A549 (cell line): ENCODE measurements at regions not wholly inside any gene's neighbourhood (a gene's known extent, or its start where the extent isn't known, plus 50 kb on each side); places are given as distances from the start of the nearest gene placed in this dataset.

Experiments
- ATAC-seq, 2 experiments: fragments of 200-7000 bp in 1 of 2; fragments of >200 bp in 1 of 2; cut with Nextera tagmentation in 1 of 2; cut with Tn5 transposase in 1 of 2; 3 replicates each; pipeline versions ENCODE4 v1.8.0 to v1.9.1; 2018 to 2020; ENCODE audit warnings: mild to moderate bottlenecking in 1 of 2, moderate library complexity in 1 of 2
- CTCF ChIA-PET: fragments of 300-600 bp; sonication (Branson Sonifier 250); formaldehyde crosslinking; extraction: SDS; loops from one replicate; lab custom pipeline; 2021; ENCODE audit warnings: antibody characterized with exemption, inconsistent platforms; lab: Yijun Ruan, JAX
- POLR2A ChIA-PET: fragments of 350-600 bp; formaldehyde crosslinking; extraction: SDS; loops from one replicate; lab custom pipeline; 2021; ENCODE audit warnings: antibody characterized with exemption, inconsistent platforms; lab: Yijun Ruan, JAX
- DNase-seq, 2 experiments: peaks; one replicate each; pipeline versions ENCODE4 v3.0.0 to v3.0.0-alpha.2; 2011 to 2016; ENCODE audit warnings: low read depth in 1 of 2, low spot score in 1 of 2
- FAIRE-seq: peaks from 2 replicates; lab custom pipeline; 2011; peaks lifted over from hg19 to GRCh38; lab: Jason Lieb, UNC
- H3K27ac ChIP-seq, 2 experiments: fragments of >200 bp; sonication (Bioruptor Twin); formaldehyde crosslinking; 3 replicates each; pipeline ENCODE4 v1.5.1; 2016 to 2017
- H3K4me1 ChIP-seq: fragments of >200 bp; sonication (Bioruptor Twin); formaldehyde crosslinking; 3 replicates; pipeline ENCODE4 v1.6.1; 2016
- H3K4me2 ChIP-seq: fragments of >200 bp; sonication (Bioruptor Twin); formaldehyde crosslinking; 3 replicates; pipeline ENCODE4 v1.6.1; 2016
- H3K4me3 ChIP-seq: fragments of >200 bp; sonication (Bioruptor Twin); formaldehyde crosslinking; 3 replicates; pipeline ENCODE4 v1.5.1; 2016
- H3K9me3 ChIP-seq: fragments of >200 bp; sonication (Bioruptor Twin); formaldehyde crosslinking; 3 replicates; pipeline ENCODE4 v1.6.1; 2016
- ATOH8 ChIP-seq: fragments of 250-450 bp; sonication (Bioruptor Pico); IDR thresholded peaks from 2 replicates; pipeline ENCODE4 v1.5.0; 2020; ENCODE audit warnings: low read depth, mild to moderate bottlenecking, moderate library complexity
- BHLHE40 ChIP-seq: IDR thresholded peaks from 2 replicates; pipeline ENCODE4 v1.6.1; 2012; ENCODE audit warnings: low read depth, low read length, inconsistent platforms
- CEBPB ChIP-seq, 2 experiments: fragments of >200 bp in 1 of 2; sonication (Bioruptor Twin) in 1 of 2; formaldehyde crosslinking in 1 of 2; IDR thresholded peaks; 2 replicates each; pipeline ENCODE4 v1.6.1; 2012 to 2016
- EHF ChIP-seq: fragments of 250-450 bp; sonication (Bioruptor Pico); IDR thresholded peaks from 2 replicates; pipeline ENCODE4 v1.5.0; 2020; ENCODE audit warnings: mild to moderate bottlenecking
- EP300 ChIP-seq, 2 experiments: fragments of >200 bp; sonication (Bioruptor Twin); formaldehyde crosslinking; IDR thresholded peaks; 2 replicates in 1 of 2; 3 replicates in 1 of 2; pipeline ENCODE4 v1.6.1; 2016 to 2017
- ESRRA ChIP-seq: fragments of 150-350 bp; IDR thresholded peaks from 2 replicates; pipeline ENCODE4 v1.6.1; 2014; ENCODE audit warnings: mild to moderate bottlenecking, low read length, borderline replicate concordance
- FOXS1 ChIP-seq: fragments of 250-450 bp; sonication (Bioruptor Pico); IDR thresholded peaks from 2 replicates; pipeline ENCODE4 v1.5.0; 2020; ENCODE audit warnings: mild to moderate bottlenecking, moderate library complexity
- HMGXB4 ChIP-seq: fragments of 250-450 bp; sonication (Bioruptor Pico); IDR thresholded peaks from 2 replicates; pipeline ENCODE4 v1.5.0; 2021; ENCODE audit warnings: mild to moderate bottlenecking, moderate library complexity, borderline replicate concordance
- JUN ChIP-seq, 2 experiments: fragments of >200 bp; sonication (Bioruptor Twin); formaldehyde crosslinking; IDR thresholded peaks; 2 replicates in 1 of 2; 3 replicates in 1 of 2; pipeline ENCODE4 v1.6.1; 2016 to 2017
- KDM5A ChIP-seq: fragments of 200-600 bp; sonication (generic); IDR thresholded peaks from 2 replicates; pipeline ENCODE4 v1.6.1; 2016; ENCODE audit warnings: antibody characterized with exemption, mild to moderate bottlenecking
- MYC ChIP-seq: IDR thresholded peaks from 2 replicates; pipeline ENCODE4 v1.6.1; 2012; ENCODE audit warnings: mild to moderate bottlenecking, inconsistent platforms, low read length, improper control_type of control experiment, borderline replicate concordance
- NR3C1 ChIP-seq: fragments of >200 bp; sonication (Bioruptor Twin); formaldehyde crosslinking; IDR thresholded peaks from 3 replicates; pipeline ENCODE4 v1.6.1; 2017
- PBX3 ChIP-seq: IDR thresholded peaks from 2 replicates; pipeline ENCODE4 v1.6.1; 2012
- RCOR1 ChIP-seq: fragments of 150-350 bp; IDR thresholded peaks from 2 replicates; pipeline ENCODE4 v1.6.1; 2014; ENCODE audit warnings: antibody characterized with exemption, low read length, low read depth
- RNF2 ChIP-seq: fragments of 200-600 bp; sonication (generic); IDR thresholded peaks from 2 replicates; pipeline ENCODE4 v1.6.1; 2016; ENCODE audit warnings: low read depth, mild to moderate bottlenecking, antibody characterized with exemption, moderate library complexity, borderline replicate concordance
- TFCP2L1 ChIP-seq: fragments of 250-450 bp; sonication (Bioruptor Pico); IDR thresholded peaks from 2 replicates; pipeline ENCODE4 v1.5.0; 2021; ENCODE audit warnings: mild to moderate bottlenecking
- ZC3H11A ChIP-seq: fragments of 450-650 bp; IDR thresholded peaks from 2 replicates; pipeline ENCODE4 v1.6.1; 2014; ENCODE audit warnings: antibody characterized with exemption, mild to moderate bottlenecking
- ZNF302 ChIP-seq: fragments of 250-450 bp; sonication (Bioruptor Pico); IDR thresholded peaks from 2 replicates; pipeline ENCODE4 v1.9.0; 2021; ENCODE audit warnings: inconsistent platforms, mild to moderate bottlenecking, moderate library complexity
- ZSCAN20 ChIP-seq: fragments of 250-450 bp; sonication (Bioruptor Pico); IDR thresholded peaks from 2 replicates; pipeline ENCODE4 v1.8.0; 2022; ENCODE audit warnings: mild to moderate bottlenecking, moderate library complexity
- WGBS: methylation state at CpG from one replicate; pipeline ENCODE4 v1.1.6; 2017; ENCODE audit errors: missing lambda C conversion rate; 5-methylcytosine and 5-hydroxymethylcytosine counted together
- TF ChIP-seq, protein P1 (sequence below): fragments of >200 bp; sonication (Bioruptor Twin); formaldehyde crosslinking; IDR thresholded peaks from 3 replicates; pipeline ENCODE4 v1.6.1; 2016
- TF ChIP-seq, protein P2 (sequence below): fragments of 150-350 bp; IDR thresholded peaks from 2 replicates; pipeline ENCODE4 v1.6.1; 2014; ENCODE audit warnings: low read depth, mild to moderate bottlenecking, low read length
- TF ChIP-seq, protein P3 (sequence below): fragments of >200 bp; sonication (Bioruptor Twin); formaldehyde crosslinking; IDR thresholded peaks from 2 replicates; pipeline ENCODE4 v1.6.1; 2016

- CTCF ChIA-PET = no interaction called here
- TF ChIP-seq RNF2 (no peak), HMGXB4 (no peak), NR3C1 (no peak), RCOR1 (no peak), BHLHE40 (no peak)
- TF ChIP-seq, protein P1, sequence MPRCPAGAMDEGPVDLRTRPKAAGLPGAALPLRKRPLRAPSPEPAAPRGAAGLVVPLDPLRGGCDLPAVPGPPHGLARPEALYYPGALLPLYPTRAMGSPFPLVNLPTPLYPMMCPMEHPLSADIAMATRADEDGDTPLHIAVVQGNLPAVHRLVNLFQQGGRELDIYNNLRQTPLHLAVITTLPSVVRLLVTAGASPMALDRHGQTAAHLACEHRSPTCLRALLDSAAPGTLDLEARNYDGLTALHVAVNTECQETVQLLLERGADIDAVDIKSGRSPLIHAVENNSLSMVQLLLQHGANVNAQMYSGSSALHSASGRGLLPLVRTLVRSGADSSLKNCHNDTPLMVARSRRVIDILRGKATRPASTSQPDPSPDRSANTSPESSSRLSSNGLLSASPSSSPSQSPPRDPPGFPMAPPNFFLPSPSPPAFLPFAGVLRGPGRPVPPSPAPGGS = no peak
- no peaks in the 10 kb centered on the region for H3K4me1 ChIP-seq
- WGBS = 6% methylated on average over 4 of the region's 4 CpGs
- DNase-seq (no peak), ATAC-seq (no peak), FAIRE-seq (no peak)
- no peak overlapping the region for H3K4me2 ChIP-seq
- POLR2A ChIA-PET = no interaction called here
- no peak overlapping the region for H3K4me3 ChIP-seq
- no peak overlapping the region for H3K27ac ChIP-seq
- no peaks in the 10 kb centered on the region for H3K9me3 ChIP-seq
Observed at GRCh38 chr10:23779301-23779700, 340.4 kb downstream of the OTUD1 start.

DNA sequence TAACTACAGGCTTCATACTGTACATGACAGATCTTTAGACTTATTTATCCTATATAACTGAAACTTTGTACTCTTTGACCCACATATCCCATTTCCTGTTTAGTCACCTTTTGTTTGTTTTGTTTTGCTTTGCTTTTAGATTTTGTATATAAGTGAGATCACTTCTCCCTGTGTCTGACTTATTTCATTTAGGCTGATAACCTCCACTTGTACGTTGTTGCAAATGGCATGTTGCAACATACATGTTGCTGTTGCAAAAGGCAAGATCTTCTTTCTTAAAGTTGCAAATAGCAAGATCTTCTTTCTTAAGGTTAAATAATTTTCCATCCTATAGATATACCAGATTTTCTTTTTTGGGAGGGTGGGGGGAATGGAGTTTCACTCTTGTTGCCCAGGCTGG, 341.5 kb downstream of the OTUD1 start:
- H3K27ac ChIP-seq = no peak overlapping the region
- no peak overlapping the region for H3K4me2 ChIP-seq
- 4% methylated on average over 1 of the region's 1 CpG for WGBS
- TF ChIP-seq EHF (CRISPR knock-in tag) = no peak
- TF ChIP-seq TFCP2L1 (CRISPR knock-in tag) = no peak
- TF ChIP-seq, protein P2, sequence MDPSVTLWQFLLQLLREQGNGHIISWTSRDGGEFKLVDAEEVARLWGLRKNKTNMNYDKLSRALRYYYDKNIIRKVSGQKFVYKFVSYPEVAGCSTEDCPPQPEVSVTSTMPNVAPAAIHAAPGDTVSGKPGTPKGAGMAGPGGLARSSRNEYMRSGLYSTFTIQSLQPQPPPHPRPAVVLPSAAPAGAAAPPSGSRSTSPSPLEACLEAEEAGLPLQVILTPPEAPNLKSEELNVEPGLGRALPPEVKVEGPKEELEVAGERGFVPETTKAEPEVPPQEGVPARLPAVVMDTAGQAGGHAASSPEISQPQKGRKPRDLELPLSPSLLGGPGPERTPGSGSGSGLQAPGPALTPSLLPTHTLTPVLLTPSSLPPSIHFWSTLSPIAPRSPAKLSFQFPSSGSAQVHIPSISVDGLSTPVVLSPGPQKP = no peak
- TF ChIP-seq EP300 (IDR thresholded peaks at IDR 0.05) = no peak
- no peak for TF ChIP-seq KDM5A
- TF ChIP-seq JUN (IDR thresholded peaks at IDR 0.05) = no peak
- no peak for TF ChIP-seq ZNF302 (CRISPR knock-in tag)
- no peak for TF ChIP-seq PBX3
- no peak for TF ChIP-seq CEBPB (IDR thresholded peaks at IDR 0.05)
- TF ChIP-seq ATOH8 = no peak
- TF ChIP-seq ZC3H11A = no peak
- TF ChIP-seq FOXS1 = no peak
- TF ChIP-seq, all 56 proteins: peak for 0
- FAIRE-seq (no peak), ATAC-seq (no peak), DNase-seq (no peak)
- Histone ChIP-seq H3K9me3 (no peaks in the 10 kb centered on the region), H3K4me3 (no peak overlapping the region), H3K4me1 (no peaks in the 10 kb centered on the region)
- ChIA-PET POLR2A (no interaction called here), CTCF (no interaction called here)

DNA sequence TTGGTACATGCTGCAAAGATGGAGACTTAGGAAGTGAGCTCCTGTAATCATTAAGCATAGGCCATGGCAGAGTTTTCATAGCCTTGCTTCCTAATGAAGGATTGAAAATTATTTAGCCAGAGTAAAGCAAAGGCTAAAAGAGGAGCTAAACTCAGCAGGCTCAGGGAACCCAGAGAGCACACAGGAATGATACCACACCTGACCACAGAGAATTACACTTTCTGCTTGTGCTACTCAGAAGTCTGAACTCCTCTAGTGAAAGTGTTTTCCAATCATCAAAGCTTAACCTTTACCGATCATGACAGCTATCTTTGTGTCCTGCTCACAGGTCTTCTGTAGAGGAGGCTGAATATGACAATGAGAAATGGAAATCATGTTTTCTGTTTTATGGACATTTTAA, 347.7 kb downstream of the OTUD1 start:
- 0% methylated on average over 1 of the region's 1 CpG for WGBS
- CTCF ChIA-PET = no interaction called here
- no peak for TF ChIP-seq HMGXB4
- TF ChIP-seq EHF (CRISPR knock-in tag) = no peak
- TF ChIP-seq ZSCAN20 (CRISPR knock-in tag) = no peak
- TF ChIP-seq, protein P2 = no peak
- TF ChIP-seq, protein P3, sequence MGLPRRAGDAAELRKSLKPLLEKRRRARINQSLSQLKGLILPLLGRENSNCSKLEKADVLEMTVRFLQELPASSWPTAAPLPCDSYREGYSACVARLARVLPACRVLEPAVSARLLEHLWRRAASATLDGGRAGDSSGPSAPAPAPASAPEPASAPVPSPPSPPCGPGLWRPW = no peak
- TF ChIP-seq JUN (IDR thresholded peaks at IDR 0.05) = no peak
- no peak for TF ChIP-seq PBX3
- TF ChIP-seq MYC = no peak
- TF ChIP-seq ESRRA = no peak
- TF ChIP-seq, all 56 proteins: peak for 0
- FAIRE-seq (no peak), ATAC-seq (no peak), DNase-seq (no peak)
- POLR2A ChIA-PET = no interaction called here
- Histone ChIP-seq H3K9me3 (no peaks in the 10 kb centered on the region), H3K27ac (no peak overlapping the region), H3K4me3 (no peak overlapping the region), H3K4me2 (no peak overlapping the region), H3K4me1 (no peaks in the 10 kb centered on the region)
